Umbilical cord (tissue), 1 donor: ENCODE measurements at regions not wholly inside any gene's neighbourhood (a gene's known extent, or its start where the extent isn't known, plus 50 kb on each side); places are given as distances from the start of the nearest gene placed in this dataset.

Source experiments
- DNase-seq: peaks from one replicate; pipeline ENCODE4 v3.0.0-alpha.2; 2015; ENCODE audit warnings: low spot score

DNA sequence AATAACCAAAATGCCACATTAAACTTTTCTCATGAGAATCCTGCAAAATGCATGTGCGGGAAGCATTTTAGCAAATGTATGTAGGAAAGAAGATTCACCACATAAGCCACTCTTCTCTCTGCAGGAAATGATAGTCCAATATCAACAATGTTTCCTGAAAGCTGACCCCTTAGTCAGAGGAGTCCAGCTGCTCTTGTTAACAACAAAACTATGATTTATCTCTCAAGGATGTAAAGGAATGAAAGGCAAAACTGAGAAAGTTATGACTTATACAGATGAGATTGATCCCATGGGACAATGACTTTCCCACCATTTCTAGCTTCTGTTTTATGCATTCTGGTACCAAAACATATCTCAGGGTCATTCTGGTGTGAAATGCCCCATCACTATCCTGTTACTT, 125.0 kb upstream of the EDNRA start:
- DNase-seq, result no peak

DNA sequence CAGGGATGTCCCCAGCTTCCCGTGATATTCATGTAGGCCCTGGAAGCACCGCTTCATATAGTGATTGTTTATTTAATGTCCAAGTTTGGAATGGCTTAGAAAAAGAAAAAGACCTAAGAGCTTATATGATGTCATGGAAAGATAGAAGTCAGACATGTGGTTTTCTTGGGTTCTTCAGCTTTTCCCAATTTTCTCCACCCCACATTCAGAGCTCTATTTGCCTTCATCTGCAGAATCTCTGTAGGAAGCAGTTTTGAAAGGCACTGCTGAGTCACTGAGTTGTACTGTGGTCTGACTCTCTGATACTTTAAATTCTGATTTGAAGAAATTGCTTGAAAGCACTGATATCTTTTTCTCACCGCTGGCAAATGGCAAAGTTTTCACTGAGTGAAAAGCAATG, 120.6 kb upstream of the EDNRA start:
- peak; percentile 86 for DNase-seq

DNA sequence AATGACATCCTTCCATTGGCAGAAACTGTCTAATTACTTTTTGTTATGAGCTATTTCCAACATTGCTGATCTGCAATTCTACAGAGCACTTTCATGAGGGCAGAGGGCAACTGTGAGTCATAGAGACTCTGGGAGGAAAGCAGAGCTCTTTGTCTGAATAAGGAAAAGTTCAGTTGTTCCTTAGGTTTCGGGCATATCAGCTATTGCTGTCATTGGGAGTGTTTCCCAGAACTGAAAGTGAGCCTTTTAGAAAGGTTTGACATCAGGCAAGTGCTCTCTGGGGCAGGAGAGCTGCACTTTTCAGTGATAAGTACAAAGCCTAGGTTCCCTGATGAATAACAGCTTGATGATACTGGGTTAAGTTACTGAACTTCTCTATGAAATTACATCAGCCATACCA, 119.2 kb upstream of the EDNRA start:
- DNase-seq, result peak; percentile 88

DNA sequence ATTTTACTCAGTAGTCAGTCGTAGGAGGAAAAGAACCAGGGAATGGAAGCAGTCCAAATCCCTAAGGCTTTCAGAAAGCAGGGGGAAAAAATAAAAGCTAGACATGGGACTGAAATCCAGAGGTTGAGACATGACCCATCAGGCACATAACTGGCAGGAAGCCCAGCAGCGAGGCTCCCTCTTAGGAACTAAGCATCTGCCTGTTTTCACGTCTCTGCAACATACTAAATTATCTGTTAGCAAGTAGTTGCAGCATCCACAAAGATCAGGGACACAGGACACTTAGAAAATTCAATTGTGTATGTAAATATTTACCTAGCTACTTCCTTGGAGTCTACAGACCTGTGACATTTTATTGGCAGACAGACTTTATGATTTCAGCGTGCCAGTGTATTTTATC, 118.0 kb upstream of the EDNRA start:
- peak; percentile 96 for DNase-seq

DNA sequence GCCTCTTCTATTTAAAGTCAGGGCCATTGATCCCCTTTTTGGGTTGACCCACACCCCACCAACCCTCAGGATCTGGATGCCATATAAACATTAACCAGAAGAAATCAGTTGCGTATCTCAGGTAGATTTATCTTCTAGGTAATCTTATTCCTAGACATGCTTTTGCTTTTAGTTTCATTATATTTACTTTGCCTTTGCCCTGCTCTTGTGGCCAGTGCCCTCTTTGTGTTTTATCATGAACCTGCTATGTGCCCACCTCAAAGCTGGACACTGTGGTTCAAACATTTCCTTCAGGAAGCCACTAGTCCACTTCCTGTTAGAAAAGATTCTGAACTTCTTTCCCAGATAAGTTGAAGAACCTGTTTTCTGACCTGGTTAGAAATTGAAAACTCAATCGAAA, 117.4 kb upstream of the EDNRA start:
- DNase-seq, result no peak

DNA sequence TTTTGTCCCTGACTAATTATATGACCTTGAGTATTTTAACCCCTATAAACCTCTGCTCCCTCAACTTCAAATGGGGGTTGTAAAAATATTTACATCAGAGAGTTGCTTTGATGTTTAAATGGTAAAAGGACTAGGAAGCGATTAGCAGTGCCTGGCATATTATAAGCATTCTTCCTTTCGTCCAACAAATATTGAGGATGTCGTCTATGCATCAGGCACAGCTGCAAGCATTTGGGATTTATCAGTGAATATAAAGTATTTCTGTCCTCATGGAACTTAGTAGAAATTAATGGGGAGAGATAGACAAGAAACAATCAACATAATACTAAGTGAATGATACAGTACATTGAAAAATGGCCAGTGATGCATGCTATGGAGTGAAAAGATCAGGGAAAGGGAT, 115.5 kb upstream of the EDNRA start:
- peak; percentile 46 for DNase-seq

DNA sequence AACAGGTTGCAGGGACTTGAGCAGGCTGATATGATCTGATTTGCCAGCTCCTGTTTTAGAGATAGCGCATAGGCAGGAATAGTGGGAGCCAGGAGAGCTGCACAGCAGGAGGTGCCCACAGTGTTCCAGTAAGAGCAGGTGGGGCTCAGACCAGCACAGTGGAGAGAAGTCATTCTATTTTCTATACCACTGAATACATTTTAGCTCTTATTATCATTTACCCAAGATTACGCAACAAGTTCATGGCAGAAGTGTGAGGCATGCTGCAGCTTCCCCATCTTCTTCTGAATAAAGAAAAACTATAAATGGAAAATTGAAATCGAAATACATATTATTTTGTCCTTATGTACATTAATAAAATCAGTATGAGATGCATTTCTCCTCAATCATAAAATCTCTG, 114.7 kb upstream of the EDNRA start:
- no peak for DNase-seq

DNA sequence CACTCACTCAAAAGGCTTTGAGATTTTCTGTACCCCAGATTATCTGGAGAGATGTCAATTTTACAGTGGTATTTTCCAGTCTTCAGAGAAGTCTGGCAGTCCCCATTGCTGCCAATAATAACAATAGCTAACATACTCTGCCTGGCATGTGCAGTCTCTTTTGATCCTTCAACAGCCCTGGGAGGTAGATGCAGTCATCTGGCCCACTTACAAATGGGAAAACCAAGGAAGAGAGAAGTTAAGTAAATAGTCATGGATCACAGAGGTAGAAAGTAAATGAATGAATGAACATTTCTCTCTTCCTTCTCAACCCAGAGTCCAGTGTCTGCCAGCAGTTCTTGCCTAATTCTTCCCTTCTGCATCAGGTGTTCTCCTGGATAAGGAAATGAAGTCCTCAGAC, 113.0 kb upstream of the EDNRA start:
- no peak for DNase-seq

DNA sequence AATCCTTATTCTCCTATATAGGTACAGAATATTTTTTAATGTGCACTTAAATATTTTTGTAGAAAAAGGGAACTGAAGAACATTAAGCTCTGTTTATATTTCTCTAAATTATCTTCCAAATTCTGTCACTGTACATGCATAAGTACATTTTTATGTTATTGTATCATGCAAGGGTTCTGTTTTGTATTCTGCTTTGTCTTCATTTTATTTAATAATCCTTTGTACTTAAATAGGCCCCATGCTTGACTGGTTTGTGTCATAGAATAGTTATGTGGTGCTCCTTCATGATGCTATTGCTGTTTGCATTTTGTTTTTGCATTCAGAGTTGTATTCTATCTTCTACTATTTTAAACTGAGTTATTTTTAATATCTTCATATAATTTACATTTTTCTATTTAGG, 111.9 kb upstream of the EDNRA start:
- DNase-seq, result peak; percentile 67

DNA sequence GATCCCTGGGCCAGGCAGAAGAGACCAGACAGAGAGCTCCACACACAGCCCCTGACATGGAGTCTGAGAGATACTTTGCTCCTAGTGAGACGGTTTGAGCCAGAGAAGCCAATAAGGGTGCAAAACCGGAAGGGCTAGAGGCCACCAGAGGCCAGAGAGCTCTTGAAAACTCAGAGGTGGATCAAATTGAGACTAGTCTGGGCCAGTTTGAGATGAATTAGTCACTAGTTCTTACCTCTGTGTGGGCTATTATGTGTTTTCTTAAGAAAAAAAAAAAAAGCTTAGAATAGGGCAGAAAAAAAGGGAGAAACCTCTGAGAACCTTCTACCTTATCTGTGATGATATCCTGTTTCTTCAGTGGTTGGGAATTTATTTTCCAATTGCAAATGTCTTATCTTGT, 110.4 kb upstream of the EDNRA start:
- no peak for DNase-seq

DNA sequence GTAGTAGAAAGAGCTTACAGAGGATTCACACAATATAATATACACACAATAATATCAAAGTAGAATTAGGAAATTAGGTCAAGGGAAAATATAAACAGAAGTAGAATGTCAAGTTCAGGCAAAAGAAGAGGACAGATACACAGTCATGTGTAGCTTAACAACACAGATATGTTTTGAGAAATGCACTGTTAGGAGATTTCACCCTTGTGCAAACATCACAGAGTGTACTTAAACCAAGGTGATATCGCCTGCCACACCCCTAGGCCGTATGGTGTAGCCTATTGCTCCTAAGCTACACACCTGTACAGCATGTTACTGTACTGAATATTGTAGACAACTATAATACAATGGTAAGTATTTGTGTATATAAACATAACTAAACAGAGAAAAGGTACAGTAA, 110.0 kb upstream of the EDNRA start:
- no peak for DNase-seq

DNA sequence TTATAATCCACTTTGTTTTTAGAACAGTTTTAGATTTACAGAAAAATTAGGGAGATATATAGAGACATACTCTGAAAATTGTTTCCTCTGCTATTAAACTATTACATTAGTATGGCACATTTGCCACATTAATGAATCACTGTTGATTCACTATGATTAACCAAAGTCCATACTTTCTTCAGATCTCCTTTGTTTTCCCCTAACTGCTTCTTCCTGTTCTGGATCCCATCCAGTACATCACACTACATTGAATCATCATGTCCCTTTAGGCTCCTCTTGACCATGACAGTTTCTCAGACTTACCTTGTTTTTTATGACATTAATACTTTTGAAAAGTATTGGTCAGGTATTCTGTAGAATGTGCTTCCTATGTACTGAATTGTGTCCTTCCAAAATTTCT, 109.2 kb upstream of the EDNRA start:
- no peak for DNase-seq

DNA sequence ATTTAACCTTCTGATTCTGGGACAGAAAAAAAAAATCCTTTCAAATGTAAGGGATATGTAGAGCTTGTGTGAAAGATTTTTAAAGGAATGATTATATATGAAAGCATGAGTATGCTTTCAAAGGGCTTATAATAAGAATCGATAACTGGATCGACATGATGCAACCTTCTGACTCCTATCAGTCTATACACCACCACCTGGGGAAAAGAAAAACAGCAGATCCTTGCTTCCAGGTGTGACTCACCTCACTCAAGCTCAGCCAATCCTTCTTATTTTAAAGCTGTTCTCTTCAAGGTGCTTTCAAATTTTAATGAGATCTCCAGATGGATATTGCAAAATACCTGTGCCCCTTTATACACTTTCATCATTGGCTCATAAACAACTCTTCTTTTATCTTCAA, 102.1 kb upstream of the EDNRA start:
- DNase-seq, result no peak

DNA sequence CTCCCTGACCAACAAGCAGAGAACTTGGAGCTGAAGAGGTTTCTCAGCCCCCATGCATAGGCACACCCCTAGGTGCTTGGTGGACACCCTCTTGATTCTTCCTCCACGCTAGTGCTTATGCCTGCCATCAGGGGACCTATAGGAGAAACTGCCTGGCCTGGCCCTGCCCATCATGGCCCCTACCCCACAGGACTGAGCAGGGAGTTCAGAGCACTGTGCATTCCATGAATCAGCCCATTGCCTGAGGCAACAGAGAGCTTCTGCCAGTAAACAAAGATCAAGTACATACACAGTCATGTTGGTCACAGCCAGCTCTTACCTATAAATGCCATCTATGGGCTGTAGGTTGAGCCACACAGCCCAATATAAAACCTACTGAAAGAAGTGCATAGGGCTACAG, 99.1 kb upstream of the EDNRA start:
- no peak for DNase-seq

DNA sequence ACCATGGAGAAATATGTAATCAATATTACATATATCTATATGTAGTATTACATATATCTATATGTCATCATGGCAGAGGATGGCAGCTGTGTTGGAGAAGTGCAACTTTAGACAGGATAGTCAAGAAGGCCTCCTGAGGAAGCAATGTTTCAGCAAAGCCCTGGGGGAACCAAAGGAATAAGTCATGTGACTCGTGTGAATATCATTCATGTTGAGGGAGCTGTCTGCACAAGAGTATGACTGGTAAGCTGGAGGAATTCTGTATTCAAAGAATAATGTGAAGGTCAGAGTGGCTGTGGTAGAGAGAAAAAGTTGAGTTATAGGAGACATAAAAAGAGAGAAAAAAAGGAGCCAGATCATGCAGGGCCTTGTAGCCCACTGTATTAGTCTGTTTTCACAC, 92.9 kb upstream of the EDNRA start:
- DNase-seq, result no peak

DNA sequence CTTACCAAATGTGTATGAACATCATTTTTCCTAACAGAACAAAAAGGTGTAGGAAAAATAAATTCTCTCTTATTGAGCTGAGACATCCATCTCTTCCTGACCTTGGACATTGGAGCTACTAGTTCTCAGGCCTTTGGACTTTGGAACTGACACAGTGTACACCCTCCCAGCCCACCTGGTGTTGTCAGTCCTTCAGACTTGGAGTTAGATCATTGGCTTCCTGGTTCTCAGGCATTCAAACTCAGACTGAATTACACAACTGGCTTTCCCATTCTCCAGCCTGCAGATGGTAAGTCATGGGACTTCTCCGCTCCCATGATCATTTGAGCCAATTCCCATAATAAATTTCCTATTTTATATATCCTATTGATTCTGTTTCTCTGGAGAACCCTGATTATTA, 84.8 kb upstream of the EDNRA start:
- DNase-seq, result no peak

DNA sequence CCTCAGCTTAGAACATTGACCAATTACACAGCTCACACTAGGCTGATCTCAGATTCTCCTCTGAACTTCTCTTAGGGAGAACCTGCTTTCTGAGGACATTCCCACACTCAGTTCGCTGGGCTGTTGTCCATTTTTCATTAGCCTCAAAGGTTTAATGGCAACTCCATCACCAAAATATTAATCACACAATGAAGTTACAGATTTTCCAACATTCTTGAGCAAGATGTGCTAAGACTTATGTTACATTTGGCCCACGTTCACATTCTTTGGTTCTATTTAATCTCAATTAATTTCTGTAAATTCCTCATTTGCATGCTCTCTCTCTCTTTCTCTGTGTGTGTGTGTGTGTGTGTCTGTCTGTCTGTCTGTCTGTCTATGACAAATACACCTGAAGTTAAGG, 82.3 kb upstream of the EDNRA start:
- DNase-seq, result no peak

DNA sequence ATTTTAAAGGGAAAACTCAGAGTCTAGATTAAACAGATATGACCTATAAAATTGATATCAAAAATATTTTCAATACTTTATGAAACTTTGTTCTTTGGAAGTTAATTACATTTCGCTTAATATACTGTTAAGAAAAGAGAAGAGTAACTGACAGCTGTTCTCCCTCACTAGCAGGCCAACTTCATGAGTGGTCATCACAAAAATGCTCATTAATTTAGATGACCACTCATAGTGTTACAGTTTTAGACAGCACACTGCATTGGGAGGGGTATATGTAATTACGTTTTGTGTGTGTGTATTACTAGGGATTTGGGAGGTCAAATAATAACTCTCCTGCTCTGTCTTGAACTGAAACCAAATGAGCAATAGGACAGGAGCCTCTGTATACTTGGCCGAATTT, 80.2 kb upstream of the EDNRA start:
- no peak for DNase-seq

DNA sequence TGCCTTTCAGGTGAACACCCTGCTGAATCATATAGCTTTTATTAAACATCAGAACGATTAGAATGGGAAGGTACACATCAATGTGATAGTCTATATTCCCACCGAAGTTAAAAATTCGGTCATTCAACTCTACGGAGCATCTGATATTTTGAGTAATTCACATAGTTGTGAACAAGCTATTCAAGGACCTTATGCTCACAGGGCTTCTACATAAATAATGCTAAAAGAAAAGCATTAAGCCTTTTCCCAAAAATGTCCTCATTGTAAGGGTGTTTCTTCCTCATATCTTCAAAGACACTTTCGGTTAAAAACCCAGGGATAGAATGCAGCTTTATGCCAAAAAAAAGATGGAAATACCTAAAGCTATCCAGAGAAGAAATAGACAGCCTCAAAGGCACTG, 79.7 kb upstream of the EDNRA start:
- DNase-seq, result no peak

DNA sequence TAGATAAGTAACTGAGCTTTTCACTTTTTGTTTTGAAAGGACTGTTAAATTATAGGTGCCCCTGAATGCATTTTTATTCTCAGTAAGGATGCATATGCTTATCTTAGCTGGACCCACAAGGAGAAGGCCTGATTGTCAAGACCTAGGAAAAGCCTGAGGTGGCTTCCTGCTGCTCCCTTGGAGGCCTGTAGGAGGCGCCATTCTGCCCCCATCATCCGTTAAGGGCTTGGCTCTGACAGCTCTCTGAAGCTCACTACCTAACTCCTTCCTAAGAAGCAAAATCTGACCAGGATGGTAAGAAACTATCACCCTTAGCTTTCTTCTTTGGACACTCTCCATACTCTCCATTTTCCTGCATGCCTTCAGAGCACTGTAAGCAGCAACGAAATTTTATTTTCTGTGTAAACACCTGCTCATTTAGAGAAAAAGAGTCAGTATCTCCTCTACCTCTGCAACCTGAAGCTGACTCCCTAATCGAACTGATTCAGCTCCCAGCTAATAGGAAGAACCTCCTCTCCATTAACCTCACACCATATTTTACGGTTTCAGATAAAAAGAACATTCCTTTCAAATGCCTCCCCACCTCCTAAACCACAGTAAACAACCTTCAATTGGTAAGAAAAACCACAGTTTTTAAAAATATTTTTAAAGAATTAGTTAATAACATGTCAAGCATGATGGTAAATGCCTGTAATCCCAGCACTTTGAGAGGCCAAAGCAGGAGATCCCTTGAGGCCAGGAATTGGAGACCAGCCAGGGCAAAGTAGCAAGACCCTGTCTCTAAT, 73.4 kb upstream of the EDNRA start:
- DNase-seq, result no peak

DNA sequence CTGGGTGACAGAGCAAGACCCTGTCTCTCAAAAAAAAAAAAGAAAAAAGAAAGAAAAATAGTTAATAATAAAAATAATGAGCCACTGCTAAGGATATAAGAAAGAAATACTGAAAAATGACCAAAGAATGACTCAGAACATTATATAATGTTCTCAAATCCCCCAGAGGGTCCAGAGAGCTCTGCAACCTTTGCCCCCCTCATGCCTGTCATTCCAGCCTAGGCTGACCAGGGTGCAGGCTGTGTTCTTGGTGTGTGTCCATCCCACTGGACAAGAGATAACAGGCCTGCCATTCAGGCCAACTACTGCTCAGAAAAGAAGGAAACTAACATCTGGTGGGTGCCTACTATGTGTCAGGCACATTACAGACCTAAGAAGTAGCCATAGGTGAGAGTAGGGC, 72.7 kb upstream of the EDNRA start:
- no peak for DNase-seq

DNA sequence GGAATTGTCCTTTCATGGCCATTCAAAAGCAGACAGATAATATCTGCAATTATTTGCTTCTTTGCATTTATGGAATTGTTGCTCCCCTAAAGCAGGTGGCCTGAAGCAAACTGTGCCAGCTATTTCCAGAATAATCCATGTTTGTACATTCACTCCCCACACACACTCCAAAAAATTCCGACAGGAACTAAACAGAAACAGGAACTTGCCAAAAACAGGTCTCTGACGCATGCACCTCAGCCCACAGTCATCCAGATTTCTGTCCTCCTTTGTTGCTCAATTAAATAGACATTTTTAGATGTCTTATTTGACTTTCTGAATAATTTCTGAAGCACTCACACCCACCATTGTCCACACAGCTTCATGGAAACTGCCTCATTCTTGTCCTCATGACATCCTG, 71.5 kb upstream of the EDNRA start:
- no peak for DNase-seq

DNA sequence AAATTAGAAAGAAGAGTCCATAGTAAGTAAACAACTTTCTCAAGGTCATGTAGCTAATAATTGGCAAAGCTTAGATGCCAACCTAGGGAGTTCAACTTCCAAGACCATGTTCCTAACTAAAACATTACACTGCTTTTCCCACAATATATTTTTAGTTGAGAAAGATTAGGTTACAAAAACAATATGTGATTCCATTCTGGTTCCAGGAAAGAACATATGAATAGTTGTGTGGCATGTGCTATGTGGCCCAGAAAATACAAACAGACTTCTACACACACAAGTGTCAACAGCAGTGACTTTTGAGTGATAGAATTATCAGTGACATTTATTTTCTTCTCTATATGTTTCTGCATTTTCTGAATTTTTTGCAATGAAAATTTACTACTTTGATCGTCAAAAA, 62.7 kb upstream of the EDNRA start:
- DNase-seq, result peak; percentile 6

DNA sequence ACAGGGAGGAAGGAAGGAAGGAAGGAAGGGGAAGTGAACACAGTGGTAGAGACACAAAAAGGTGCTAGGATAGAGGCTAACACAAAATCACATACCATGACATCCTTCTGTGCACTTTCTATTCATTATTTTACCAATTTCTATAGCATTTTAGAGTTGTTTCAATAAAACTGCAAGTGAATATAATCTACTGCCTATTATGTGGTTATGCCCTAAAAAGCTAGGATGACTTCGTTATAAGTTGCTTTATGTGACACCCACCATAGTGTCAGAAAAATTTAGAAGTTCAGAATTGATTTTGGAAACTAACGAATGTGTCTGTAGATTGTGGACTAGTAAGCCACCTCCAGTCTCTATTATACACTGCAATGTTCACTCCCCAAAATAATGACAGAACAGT, 59.4 kb upstream of the EDNRA start:
- DNase-seq, result no peak
